ENCODE measurements at regions not wholly inside any gene's neighbourhood (a gene's known extent, or its start where the extent isn't known, plus 50 kb on each side); places are given as distances from the start of the nearest gene placed in this dataset.
A peak's percentile ranks its signal among the peaks of the same experiment; 100 is the strongest.

DNA sequence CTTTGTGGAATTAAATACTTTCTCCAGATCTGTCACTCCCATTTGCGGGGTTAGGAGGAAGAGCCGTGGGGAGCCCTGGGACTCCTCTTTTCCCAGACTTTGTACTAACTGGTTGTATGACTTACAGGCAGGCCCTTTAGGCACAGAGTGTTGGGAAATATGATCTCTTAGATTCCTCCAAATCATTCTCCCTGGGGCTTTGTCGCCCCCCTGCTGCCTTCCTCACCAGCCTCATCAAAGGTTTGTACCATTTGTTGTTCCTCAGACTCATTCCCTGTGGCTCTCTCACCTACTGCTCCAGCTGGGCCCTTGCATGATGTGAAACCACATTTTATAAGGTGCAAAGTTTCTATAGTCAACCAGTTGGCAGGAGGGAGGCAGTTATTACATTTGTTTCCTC is 56.4 kb downstream of the CRYGS start:
- no peak for DNase-seq (ENCODE audit: low spot score)

DNA sequence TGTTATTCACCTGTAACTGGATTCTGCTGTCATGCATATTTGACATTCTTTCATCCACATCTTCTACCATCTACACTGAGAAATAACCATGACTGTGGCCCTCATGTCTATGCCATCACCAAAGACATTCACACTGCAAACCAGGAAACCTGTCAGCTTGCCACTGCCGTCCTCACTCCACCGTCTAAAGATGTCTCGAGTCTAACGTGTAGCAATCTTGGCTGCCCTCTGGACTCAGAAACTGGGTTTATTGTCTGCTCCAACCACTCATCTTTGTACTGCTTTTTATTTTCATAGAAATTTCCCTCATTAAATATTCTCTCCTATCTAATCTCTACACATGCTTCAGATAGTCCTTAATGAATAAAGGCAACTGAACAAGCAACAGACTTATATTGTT is 57.1 kb downstream of the CRYGS start:
- DNase-seq (ENCODE audit: low spot score): no peak

DNA sequence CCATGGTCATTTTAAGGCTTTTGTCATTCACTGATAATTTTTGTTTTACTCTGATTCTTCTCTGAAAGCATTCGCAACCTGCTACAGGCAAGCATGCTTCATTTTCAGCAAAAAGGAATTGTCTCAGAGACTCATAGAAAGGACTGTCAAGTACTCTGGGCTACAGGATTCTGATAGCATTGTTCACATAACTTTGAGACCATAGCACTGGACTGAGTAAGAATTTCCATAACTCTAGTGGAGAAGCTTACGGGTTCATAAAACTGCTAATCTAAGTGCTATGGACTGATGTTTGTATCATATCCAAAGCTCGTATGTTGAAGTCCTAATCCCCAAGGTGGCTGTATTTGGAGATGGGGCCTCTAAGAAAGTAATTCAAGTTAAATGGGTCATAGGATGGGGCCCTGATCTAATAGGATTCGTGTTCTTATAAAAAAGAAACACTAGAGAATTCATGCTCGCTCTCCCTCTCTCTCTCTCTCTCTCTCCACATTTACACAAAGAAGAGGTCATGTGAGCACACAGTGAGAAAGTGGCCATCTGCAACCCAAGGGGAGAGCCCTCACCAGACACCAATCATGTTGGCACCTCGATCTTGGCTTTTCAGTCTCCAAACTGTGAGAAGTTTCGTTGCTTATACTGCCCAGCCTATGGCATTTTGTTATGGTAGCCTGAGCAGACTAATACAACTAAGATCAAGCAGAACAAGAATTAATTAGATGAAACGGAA is 60.4 kb downstream of the CRYGS start:
- no peak for DNase-seq (ENCODE audit: low spot score)

DNA sequence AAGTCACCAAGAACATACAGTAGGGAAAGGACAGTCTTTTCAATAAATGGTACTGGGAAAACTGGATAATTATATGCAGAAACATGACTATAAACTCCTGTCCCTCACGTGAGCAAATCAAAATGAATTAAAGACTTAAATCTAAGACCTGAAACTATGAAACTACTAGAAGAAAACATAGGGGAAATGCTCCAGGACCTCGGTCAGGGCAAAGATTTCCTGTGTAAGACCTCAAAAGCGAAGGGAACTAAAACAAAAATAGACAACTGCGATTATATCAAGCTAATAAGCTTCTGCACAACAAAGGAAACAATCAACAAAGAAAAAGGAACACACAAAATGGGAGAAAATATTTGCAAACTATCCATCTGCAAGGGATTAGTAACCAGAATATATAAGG is 62.7 kb downstream of the CRYGS start:
- no peak for DNase-seq (ENCODE audit: low spot score)

DNA sequence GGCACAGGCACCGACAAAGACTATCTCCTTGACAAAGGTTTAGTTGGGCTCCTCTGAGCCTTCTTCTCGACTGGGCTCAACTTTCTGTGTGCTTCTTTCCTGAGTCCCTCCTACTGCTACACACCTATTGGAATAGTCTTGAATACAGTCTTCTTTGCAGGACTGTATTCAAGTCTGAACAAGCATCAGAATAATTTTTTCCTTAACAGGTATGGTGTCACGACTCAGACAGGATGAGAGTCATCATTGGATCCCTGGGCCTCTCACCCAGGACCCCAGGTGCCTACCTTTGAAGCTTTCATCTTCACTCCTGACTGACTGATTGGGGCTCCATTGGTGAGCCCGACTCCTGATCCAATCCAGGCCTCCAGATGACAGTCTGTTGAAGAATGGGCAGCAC is 66.3 kb downstream of the CRYGS start:
- no peak for DNase-seq (ENCODE audit: low spot score)

DNA sequence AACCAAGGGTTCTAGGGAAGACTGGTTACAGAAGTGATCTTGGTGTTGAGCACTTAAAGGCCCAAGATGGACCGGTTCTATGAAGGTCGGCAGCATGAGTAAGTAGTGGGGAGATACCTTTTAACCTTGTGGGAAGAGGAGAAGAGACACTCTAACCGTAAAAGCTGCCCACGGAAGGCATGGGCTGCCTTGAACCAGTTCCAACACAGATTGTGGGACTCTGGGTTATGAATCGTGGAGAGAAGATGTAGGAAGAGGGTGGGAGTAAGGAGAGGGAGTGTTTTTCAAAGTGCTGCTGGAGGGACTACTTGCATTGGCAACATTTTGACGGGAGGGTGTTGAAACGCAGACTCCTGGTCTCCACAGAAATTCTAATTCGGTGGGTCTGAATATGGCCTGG is 67.1 kb downstream of the CRYGS start:
- DNase-seq (ENCODE audit: low spot score): no peak

DNA sequence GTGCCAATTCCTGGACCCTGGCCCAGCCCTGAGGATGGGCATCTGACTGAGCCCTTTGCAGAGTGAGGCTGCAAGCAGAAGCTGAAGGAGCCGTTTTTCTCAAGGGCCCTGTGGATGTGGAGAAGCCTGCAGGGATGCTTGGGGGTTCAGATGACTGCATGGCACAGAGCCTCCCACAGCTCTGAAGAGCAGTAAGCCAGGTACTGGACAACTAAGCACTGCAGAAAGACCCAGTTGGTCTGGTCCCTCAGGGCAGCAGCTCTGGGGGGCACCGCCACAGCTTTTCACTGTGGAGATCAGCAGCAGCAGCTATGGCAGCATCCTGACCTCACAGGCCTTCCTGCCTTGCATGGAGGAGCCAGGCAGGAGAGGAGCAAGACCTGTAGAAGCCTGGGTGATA is 67.6 kb downstream of the CRYGS start:
- DNase-seq (ENCODE audit: low spot score): no peak

DNA sequence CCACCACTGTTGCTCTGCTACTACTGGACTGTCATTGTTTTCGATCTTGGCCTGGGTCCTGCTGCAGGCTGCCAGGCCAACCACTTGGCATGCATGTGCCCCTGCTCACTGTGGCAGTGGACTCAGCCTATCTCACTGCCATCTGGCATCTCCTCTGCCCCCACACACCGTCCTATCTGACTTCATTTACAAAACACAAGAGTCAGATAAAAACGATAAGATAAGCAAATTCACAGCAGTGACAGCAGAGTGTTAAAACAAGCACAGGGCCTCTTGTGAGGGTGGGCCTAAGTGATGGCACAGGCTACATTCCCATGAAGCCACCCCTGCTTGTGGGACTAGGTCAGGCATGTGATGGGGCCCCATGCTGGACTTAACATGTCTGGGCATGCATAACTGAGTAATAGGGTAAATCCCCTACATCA is 68.1 kb downstream of the CRYGS start:
- DNase-seq (ENCODE audit: low spot score): peak; percentile 86

DNA sequence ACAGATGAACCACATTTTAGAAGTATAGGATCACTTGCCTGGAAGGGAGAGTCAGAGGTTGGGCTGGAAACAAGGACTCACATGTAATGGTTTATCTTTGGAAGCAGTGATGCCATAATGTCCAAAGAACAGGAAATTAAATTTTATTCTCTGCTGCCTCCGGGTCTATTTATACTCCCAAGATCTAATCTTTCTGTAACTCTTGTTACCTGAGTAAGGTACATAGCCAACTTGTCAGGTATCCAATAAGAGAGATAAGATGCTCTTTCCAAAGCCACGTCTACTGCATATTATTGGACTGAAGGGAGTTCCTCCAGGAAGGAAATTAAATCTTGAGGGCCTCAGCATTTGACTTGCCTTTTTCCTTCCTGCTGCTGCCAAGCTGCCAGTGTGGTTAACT is 71.0 kb downstream of the CRYGS start:
- DNase-seq (ENCODE audit: low spot score): no peak

DNA sequence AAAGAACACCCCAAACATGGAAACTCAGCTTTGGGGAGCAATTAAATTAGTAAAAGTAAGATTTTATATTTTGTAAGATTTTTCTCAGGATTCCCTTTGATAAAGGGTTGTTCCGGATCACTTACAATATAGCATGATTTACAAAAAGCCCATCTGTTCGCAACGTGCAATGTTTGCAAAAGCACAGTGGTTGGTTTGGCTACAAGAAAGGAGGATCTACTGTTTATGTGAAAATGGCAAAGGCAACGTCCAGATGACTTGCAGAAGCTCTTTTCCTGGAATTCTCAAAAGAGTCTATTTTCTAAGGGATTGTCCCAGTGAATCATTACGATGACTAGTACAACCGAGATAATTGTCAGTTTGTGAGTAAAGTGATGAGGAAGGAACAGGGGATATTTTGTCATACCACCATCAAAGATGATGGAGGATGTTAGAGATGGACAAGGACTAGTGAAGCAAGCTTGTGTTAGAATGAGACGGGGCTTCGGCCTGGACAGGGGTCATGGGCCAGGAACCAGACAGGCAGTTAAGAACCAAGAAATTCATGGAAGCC is 71.6 kb downstream of the CRYGS start:
- no peak for DNase-seq (ENCODE audit: low spot score)

DNA sequence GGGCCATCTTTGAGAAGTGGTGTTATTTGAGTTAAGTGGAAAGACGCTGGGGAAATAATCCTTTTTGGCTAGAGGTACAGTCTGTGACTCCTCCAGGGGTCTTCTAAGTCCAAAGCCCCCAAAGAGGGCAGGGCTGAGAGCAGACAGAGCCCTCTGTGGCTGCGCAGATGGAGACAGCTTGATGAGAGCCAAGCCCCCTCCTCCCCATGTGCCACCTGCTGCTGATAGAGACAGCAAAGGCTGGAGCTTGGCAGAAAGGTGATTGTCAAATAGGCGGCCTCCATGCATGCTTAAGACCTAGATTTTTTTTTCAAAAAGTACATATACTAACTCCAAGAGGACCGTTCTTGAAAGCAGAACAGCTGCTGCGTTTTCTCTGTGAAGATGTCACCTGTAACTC is 72.4 kb downstream of the CRYGS start:
- DNase-seq (ENCODE audit: low spot score): no peak

DNA sequence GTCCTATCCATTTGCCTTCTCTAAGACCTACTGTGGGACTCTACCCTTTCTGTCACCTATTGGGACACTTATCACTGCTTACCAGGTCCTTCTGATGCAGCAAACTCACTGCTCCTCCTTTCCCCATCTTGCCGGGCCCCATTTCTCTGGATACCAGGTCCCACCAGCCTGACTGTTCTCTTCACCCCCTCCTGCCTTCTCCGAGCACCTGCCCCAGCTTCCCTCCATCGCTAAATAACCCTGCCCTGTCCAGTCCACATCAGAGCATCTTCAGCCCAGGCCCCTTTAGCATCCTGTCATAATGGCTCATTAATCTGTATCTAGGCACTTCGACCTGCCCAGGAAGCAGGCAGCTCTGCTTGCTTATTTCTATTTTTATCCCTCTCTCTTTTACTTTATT is 74.7 kb downstream of the CRYGS start:
- DNase-seq (ENCODE audit: low spot score): no peak

DNA sequence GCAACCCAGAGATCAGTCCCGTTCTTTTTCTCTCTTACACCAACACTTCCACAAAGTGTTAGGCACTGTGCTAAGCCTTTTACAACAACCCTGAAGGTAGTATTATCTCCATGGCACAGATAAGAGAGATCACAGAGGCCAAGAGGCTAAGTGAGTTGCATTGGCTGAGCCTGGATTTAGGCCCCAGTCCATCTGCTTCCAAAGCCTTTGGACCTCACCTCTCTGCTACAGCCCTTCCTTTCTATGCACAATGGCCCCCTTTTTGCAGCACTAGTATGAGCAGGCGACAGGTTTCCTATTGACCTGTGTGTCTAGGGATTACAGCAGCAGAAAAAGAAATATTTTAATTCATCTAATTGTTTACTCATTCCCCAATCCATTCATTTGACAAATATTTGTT is 76.2 kb downstream of the CRYGS start:
- DNase-seq (ENCODE audit: low spot score): no peak

DNA sequence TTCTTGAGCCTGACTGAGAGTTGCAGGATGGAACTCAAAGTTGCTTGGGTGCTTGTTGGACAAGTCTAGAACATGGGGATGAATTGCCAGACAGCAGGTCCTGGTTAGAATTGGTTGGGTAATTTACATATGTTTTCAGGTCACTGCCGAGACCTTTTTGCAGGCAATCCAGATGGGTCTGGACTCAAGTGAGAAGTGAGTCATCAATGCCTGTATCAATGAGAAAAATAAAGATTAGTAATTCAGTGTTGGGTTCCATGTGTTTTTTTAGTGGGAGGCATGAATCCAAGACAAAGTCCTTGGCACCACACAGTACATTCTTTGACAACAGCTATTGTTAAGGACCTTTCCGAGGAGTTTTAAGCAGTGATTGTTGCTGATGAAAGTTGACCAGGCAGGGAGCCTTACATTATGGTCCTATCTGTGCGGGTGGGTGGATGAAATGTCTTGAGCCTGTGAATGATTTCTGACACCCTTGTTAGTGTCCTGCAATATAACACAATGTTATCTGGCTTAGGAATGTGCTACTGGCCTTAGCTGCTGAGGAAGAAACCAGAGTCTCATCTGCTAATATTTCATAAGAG is 77.7 kb downstream of the CRYGS start:
- DNase-seq (ENCODE audit: low spot score): no peak

DNA sequence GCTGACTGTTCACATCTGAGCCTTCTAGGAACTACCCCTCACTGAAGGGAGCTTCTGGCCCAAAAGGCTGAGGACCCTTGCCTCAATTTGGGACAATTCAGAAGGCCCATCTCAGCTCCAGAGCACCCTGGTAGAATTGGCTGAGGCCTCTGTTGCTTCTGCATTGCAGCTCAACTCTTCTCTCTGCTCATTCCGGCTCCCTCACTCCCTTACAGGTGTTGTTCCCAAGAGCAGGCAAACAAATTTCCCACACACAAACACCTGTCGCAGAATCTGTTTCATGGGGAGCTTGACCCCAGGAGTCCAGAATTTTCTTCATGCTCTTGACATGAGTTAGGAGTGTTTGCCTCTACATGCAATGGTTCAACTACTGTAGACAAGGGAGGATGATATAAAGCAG is 78.7 kb downstream of the CRYGS start:
- DNase-seq (ENCODE audit: low spot score): no peak

DNA sequence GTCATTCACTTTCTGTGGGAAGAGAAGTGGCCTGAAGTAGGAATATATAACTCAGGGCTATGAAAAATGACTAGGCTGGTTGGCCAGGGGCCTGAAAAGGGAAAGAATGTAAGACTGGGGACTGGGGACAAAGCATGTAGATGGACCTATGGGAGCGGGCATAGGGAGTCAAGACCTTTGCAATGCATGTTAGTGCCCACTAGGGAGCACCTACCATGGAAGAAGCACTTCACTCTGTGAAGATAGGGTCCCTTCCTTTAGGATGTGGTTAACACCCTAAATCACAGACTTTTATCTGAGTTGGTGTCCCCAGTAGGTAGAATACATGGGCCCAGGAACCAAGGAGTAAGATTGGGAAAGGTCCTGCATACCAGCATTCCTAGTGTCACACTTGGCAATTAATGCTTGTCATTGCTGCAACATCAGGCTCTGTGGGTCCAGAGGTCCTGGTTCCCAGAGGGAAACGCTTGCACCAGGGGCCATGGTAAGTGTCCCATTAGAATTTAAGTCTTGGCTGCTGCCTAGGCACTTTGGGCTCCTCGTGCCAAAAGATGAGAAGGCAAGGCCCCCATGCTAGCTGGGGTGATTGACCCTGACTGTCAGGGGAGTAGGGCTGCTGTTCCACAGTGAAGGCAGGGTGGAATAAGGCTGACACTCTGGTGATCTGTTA is 79.6 kb downstream of the CRYGS start:
- DNase-seq (ENCODE audit: low spot score): no peak

DNA sequence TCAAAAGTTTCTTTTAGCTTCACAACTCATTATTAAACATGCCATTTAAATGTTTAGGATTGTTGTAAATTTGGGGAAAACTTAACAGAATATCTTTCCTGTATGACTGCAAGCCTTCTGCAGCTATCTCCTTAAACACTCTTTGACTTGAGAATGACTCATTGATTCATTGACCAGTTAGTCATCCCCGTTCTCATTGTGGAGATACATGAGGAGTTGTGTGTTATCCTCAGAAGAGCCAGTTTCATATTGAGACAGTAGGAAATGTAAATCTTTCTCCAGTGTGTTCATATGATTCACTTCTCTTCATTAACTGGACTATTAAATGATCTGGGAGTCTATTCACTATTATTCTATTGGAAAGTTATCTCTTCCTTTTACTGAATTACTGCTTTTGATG is 83.0 kb downstream of the CRYGS start:
- DNase-seq (ENCODE audit: low spot score): no peak

DNA sequence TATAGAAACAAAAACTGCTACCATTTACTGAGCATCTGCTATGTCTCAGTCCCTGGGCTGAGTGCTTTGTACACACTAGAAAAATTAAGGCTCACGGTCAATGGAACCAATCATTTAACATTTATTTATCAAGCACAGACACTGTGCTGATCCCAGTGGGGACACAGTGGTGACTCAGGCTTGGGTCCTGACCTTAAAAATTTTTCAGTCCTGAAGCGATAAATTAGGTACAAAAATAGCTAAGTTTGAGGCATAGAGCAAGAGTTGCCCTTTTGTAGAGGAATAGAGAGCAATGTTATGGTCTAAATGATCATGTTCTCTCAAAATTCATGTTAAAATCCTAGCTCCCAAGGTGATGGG is 85.1 kb downstream of the CRYGS start:
- DNase-seq (ENCODE audit: low spot score): no peak

DNA sequence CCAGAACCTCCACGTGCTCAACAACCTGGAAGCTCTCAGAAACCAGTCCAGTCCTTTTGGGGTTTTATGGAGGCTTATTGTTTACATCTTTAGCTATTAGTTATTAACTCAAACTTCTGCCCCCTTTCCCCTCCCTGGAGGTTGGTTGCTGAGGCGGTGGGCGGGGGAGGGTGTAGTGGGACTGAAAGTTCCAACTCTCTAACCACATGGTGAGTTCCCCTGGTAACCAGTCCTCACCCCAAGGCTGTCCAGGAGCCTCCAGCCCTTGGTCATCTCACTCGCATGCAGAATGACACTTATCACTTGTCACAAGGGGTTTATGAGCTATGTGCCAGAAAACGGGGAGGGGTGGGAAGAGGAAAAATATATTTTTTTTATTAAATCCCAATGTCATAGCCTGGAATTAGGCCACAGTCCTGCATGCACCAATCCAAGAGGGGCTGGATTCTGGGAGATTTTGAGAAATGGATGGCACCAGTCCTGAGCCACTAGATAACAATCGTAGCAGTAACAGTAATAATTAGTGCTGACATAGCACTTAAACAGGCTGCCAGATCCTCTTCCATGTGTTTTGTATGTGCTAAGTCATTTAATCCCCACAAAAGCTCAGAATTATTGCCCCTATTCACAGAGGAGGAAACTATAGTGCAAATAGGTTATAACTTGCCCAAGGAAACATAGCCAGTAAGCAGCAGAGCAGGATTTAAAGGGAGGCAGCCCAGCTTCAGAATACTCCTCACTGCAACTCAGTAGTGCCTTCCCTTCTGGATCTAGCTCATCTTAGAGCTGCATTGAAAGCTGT is 85.7 kb downstream of the CRYGS start:
- DNase-seq (ENCODE audit: low spot score): no peak

DNA sequence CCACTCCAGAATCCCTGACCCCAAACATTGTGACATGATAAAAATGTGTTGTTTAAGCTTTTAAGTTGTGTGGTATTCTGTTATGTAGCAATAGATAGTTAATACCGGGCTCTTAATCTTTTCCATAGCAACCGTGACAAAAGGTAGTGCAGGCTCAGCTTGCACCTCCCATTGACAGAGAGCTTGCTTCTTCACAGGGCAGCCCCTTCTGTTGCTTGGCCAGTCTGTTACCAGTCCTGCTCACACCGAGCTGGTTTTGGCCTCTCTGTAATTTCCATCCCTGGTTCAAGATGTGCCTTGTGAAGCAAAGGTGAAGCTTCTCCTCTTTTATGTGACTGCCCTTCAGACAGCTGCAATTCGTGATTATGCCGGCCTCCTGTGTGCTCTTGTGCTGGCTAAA is 86.9 kb downstream of the CRYGS start:
- no peak for DNase-seq (ENCODE audit: low spot score)

DNA sequence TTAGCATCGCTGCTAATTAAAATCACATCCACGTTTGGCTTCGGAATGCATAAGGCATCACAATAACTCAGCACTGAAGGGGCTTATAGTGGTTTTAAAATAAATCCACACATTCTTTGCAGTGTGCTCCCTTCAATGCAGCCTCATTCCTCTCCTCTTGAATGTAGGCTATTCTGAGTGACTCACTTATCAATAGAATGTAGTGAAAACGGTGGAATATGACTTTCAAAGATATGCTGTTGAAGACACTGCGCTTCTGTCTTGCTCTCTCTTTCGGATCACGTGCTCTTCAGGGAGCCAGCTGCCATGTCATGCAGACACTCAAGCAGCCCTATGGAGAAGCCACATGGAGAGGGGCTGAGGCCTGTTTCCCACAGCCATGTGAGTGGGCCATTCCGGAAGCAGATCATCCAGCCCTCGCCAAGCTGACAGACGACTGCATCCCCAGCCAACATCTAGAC is 87.4 kb downstream of the CRYGS start:
- DNase-seq (ENCODE audit: low spot score): no peak

DNA sequence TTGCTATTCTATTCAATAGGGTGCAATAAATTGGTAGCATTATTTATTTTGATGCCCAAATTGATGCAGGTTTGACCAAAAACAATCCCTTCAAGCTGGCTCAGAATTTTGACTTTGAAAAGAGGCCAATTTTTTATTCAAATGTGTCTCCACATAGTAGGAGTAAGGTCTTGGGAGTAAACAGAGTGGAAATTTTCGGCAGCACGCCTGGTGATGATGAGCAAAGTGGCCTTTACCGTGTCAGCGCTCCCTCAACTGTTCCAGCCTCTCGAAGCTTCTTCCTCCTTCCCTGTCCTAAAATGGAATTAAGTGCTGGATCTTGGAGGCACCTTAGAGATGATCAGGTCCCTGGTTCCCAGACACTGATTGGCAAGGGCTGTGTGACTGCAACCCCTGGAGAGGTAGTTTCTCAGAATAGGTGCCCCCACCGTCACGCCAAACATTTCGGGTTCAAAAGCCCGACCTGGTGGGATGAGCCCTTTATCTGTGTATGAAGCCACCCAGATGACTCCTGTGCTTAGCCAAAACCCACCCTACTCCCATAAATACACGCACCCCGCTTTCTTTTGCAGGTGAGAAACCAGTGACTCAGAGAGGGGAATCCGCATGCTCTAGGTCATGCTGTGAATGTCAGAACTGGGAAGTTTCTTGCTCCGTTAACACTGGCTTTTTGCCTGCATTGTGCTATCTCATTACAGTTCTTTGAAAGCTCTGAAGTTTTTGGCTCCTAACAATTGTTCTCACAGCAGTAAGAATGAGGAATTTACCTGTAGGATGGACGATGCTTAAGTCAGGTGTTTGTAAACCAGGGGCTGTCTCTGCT is 89.1 kb downstream of the CRYGS start:
- DNase-seq (ENCODE audit: low spot score): no peak
